ENCODE measurements at regions not wholly inside any gene's neighbourhood (a gene's known extent, or its start where the extent isn't known, plus 50 kb on each side); places are given as distances from the start of the nearest gene placed in this dataset.

- no peak overlapping the region for H3K27ac ChIP-seq (ENCODE audit: low read depth, low read length)
- no peaks in the 10 kb centered on the region for H3K79me2 ChIP-seq (ENCODE audit: insufficient read depth, low read length)
- H4K20me1 ChIP-seq (ENCODE audit: insufficient read depth, low read length) = no peaks in the 10 kb centered on the region
- no peaks in the 10 kb centered on the region for H3K36me3 ChIP-seq (ENCODE audit: insufficient read depth, low read length)
- DNase-seq (ENCODE audit: insufficient read length, low spot score, missing footprints) = no peak
- H2AFZ ChIP-seq (ENCODE audit: low read length) = no peak overlapping the region
- H3K9me3 ChIP-seq (ENCODE audit: low read depth, low read length) = no peaks in the 10 kb centered on the region
- peaks cover 6% of the 10 kb centered on the region for H3K4me1 ChIP-seq (ENCODE audit: insufficient read depth, low read length)
- peaks cover 42% of the 10 kb centered on the region for H3K27me3 ChIP-seq (ENCODE audit: insufficient read depth, low read length)
- H3K4me2 ChIP-seq (ENCODE audit: insufficient read depth, low read length) = no peak overlapping the region
- no peak for TF ChIP-seq CTCF (IDR thresholded peaks at IDR 0.05; ENCODE audit: extremely low read depth, low read depth, low read length)
- no peak overlapping the region for H3K4me3 ChIP-seq (ENCODE audit: insufficient read depth, low read length)
Observed at GRCh38 chr4:41883988-41884734, 51.1 kb upstream of the TMEM33 start.

GRCh38 chr4:41882625-41883347, 52.4 kb upstream of the TMEM33 start:
- Histone ChIP-seq H4K20me1 (ENCODE audit: insufficient read depth, low read length) (no peaks in the 10 kb centered on the region), H3K4me2 (ENCODE audit: insufficient read depth, low read length) (peak overlapping the region; percentile 60), H3K79me2 (ENCODE audit: insufficient read depth, low read length) (no peaks in the 10 kb centered on the region), H3K36me3 (ENCODE audit: insufficient read depth, low read length) (no peaks in the 10 kb centered on the region), H3K4me1 (ENCODE audit: insufficient read depth, low read length) (peaks cover 6% of the 10 kb centered on the region), H3K27ac (ENCODE audit: low read depth, low read length) (no peak overlapping the region), H3K4me3 (ENCODE audit: insufficient read depth, low read length) (peak overlapping the region; percentile 28), H3K27me3 (ENCODE audit: insufficient read depth, low read length) (peaks cover 56% of the 10 kb centered on the region), H3K9me3 (ENCODE audit: low read depth, low read length) (no peaks in the 10 kb centered on the region), H2AFZ (ENCODE audit: low read length) (peak overlapping the region; percentile 53)
- peak; percentile 99 for DNase-seq (ENCODE audit: insufficient read length, low spot score, missing footprints)
- peak; percentile 83 for TF ChIP-seq CTCF (IDR thresholded peaks at IDR 0.05; ENCODE audit: extremely low read depth, low read depth, low read length)

GRCh38 chr4:41881981-41882624, 53.1 kb upstream of the TMEM33 start:
- Histone ChIP-seq H3K4me2 (ENCODE audit: insufficient read depth, low read length) (peak overlapping the region; percentile 60), H3K4me3 (ENCODE audit: insufficient read depth, low read length) (peak overlapping the region; percentile 28), H3K27ac (ENCODE audit: low read depth, low read length) (no peak overlapping the region), H3K79me2 (ENCODE audit: insufficient read depth, low read length) (no peaks in the 10 kb centered on the region), H3K9me3 (ENCODE audit: low read depth, low read length) (no peaks in the 10 kb centered on the region), H4K20me1 (ENCODE audit: insufficient read depth, low read length) (no peaks in the 10 kb centered on the region), H3K36me3 (ENCODE audit: insufficient read depth, low read length) (no peaks in the 10 kb centered on the region), H2AFZ (ENCODE audit: low read length) (peak overlapping the region; percentile 53), H3K27me3 (ENCODE audit: insufficient read depth, low read length) (peaks cover 57% of the 10 kb centered on the region), H3K4me1 (ENCODE audit: insufficient read depth, low read length) (peaks cover 6% of the 10 kb centered on the region)
- DNase-seq (ENCODE audit: insufficient read length, low spot score, missing footprints) = no peak
- no peak for TF ChIP-seq CTCF (IDR thresholded peaks at IDR 0.05; ENCODE audit: extremely low read depth, low read depth, low read length)
